Tibial artery (tissue), 4 donors: ENCODE measurements at regions not wholly inside any gene's neighbourhood (a gene's known extent, or its start where the extent isn't known, plus 50 kb on each side); places are given as distances from the start of the nearest gene placed in this dataset.
"Not testable (repeated sequence)": the region's sequence is repeated elsewhere in the genome, so short reads cannot be mapped to it uniquely, and the experiment has no call there.

Experiments used
- DNase-seq, 2 donors: peaks; one replicate each; pipeline ENCODE4 v3.0.0-alpha.2; 2019
- H3K27ac ChIP-seq, 2 donors: fragments of 200-600 bp; sonication (generic) in 1 of 2; 1 replicate in 1 of 2; 2 replicates in 1 of 2; pipeline ENCODE4 v1.5.1; 2018 to 2019; ENCODE audit warnings: mild to moderate bottlenecking in 1 of 2
- H3K27me3 ChIP-seq, 2 donors: fragments of 200-600 bp; sonication (generic) in 1 of 2; one replicate each; pipeline versions ENCODE4 v1.5.1 to v1.6.0; 2016 to 2019
- H3K36me3 ChIP-seq, 3 donors: fragments of 200-600 bp; sonication (generic) in 2 of 3; one replicate each; pipeline ENCODE4 v1.5.1; 2016 to 2019; ENCODE audit warnings: mild to moderate bottlenecking in 2 of 3
- H3K4me1 ChIP-seq, 4 donors: fragments of 200-600 bp; sonication (generic) in 2 of 4; 1 replicate in 3 of 4; 2 replicates in 1 of 4; pipeline ENCODE4 v1.5.1; 2016 to 2019
- H3K4me3 ChIP-seq, 2 donors: fragments of 200-600 bp; sonication (generic) in 1 of 2; 1 replicate in 1 of 2; 2 replicates in 1 of 2; pipeline ENCODE4 v1.5.1; 2018 to 2019; ENCODE audit warnings: mild to moderate bottlenecking in 2 of 2
- H3K9me3 ChIP-seq, 3 donors: fragments of 200-600 bp; sonication (generic) in 1 of 3; one replicate each; pipeline ENCODE4 v1.5.1; 2016 to 2019
- intact Hi-C: fragments of 100-400 bp; cut with DNase I; formaldehyde crosslinking; loops from one replicate; pipeline ENCODE4 v1.15.0; 2023; ENCODE audit warnings: low total_unique reads
- TF ChIP-seq, protein P1 (sequence below), 2 experiments: fragments of 200-600 bp in 1 of 2; fragments of 450-650 bp in 1 of 2; IDR thresholded peaks; one replicate each; pipeline ENCODE4 v1.5.1; 2017 to 2019; ENCODE audit warnings: antibody characterized with exemption in 2 of 2, mild to moderate bottlenecking in 1 of 2, moderate library complexity in 1 of 2

DNA sequence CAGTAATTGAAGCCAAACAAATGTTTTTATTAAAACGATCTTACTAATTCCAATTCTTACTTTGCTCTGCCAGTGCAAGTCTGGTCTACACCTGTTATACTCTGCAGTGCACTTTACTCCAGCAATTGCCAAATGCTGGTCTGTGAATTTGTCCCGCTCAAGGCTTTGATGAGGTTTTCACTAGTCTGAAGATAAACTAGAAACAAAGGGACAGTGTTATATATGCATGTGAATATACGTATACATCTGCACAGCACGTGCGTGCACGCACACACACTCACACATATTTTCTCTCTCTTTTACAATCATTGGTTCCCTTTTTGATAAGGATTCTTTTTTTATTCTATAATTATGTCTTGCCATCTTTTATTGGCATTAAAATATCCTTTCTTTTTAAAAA lies 88.5 kb upstream of the LCORL start:
- Histone ChIP-seq H3K27ac (no peak overlapping the region), H3K36me3 (no peaks in the 10 kb centered on the region), H3K4me1 (no peaks in the 10 kb centered on the region), H3K9me3 (no peaks in the 10 kb centered on the region), H3K27me3 (peaks cover 0 to 3% of the 10 kb centered on the region in 2 donors), H3K4me3 (no peak overlapping the region)
- DNase-seq: no peak
- intact Hi-C loops: no loop called here
- TF ChIP-seq, protein P1, sequence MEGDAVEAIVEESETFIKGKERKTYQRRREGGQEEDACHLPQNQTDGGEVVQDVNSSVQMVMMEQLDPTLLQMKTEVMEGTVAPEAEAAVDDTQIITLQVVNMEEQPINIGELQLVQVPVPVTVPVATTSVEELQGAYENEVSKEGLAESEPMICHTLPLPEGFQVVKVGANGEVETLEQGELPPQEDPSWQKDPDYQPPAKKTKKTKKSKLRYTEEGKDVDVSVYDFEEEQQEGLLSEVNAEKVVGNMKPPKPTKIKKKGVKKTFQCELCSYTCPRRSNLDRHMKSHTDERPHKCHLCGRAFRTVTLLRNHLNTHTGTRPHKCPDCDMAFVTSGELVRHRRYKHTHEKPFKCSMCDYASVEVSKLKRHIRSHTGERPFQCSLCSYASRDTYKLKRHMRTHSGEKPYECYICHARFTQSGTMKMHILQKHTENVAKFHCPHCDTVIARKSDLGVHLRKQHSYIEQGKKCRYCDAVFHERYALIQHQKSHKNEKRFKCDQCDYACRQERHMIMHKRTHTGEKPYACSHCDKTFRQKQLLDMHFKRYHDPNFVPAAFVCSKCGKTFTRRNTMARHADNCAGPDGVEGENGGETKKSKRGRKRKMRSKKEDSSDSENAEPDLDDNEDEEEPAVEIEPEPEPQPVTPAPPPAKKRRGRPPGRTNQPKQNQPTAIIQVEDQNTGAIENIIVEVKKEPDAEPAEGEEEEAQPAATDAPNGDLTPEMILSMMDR (IDR thresholded peaks at IDR 0.05): no peak

GRCh38 chr4:18109676-18110075 lies 88.1 kb upstream of the LCORL start:
- H3K27me3 ChIP-seq: peaks cover 0 to 3% of the 10 kb centered on the region in 2 donors
- H3K4me3 ChIP-seq: no peak overlapping the region
- intact Hi-C loops: no loop called here
- H3K4me1 ChIP-seq: no peaks in the 10 kb centered on the region
- no peaks in the 10 kb centered on the region for H3K9me3 ChIP-seq
- no peak for DNase-seq
- no peak overlapping the region for H3K27ac ChIP-seq
- TF ChIP-seq, protein P1 (IDR thresholded peaks at IDR 0.05): no peak
- no peaks in the 10 kb centered on the region for H3K36me3 ChIP-seq

- not testable (repeated sequence) for H3K4me1 ChIP-seq
Observed at GRCh38 chr4:18107848-18108528, 86.4 kb upstream of the LCORL start.

GRCh38 chr4:18106620-18107019 lies 85.1 kb upstream of the LCORL start:
- H3K4me1 ChIP-seq: no peaks in the 10 kb centered on the region
- no peak for DNase-seq
- TF ChIP-seq, protein P1 (IDR thresholded peaks at IDR 0.05): no peak
- H3K4me3 ChIP-seq: no peak overlapping the region
- H3K27ac ChIP-seq: no peak overlapping the region
- peaks cover 0 to 3% of the 10 kb centered on the region in 2 donors for H3K27me3 ChIP-seq
- intact Hi-C loops: no loop called here
- H3K36me3 ChIP-seq: no peaks in the 10 kb centered on the region
- no peaks in the 10 kb centered on the region for H3K9me3 ChIP-seq

More at GRCh38 chr4:18107848-18108528, 86.4 kb upstream of the LCORL start:
- H3K36me3 ChIP-seq, H3K27ac ChIP-seq, intact Hi-C loops, H3K4me3 ChIP-seq, H3K9me3 ChIP-seq, DNase-seq, H3K27me3 ChIP-seq: not testable (repeated sequence)

DNA sequence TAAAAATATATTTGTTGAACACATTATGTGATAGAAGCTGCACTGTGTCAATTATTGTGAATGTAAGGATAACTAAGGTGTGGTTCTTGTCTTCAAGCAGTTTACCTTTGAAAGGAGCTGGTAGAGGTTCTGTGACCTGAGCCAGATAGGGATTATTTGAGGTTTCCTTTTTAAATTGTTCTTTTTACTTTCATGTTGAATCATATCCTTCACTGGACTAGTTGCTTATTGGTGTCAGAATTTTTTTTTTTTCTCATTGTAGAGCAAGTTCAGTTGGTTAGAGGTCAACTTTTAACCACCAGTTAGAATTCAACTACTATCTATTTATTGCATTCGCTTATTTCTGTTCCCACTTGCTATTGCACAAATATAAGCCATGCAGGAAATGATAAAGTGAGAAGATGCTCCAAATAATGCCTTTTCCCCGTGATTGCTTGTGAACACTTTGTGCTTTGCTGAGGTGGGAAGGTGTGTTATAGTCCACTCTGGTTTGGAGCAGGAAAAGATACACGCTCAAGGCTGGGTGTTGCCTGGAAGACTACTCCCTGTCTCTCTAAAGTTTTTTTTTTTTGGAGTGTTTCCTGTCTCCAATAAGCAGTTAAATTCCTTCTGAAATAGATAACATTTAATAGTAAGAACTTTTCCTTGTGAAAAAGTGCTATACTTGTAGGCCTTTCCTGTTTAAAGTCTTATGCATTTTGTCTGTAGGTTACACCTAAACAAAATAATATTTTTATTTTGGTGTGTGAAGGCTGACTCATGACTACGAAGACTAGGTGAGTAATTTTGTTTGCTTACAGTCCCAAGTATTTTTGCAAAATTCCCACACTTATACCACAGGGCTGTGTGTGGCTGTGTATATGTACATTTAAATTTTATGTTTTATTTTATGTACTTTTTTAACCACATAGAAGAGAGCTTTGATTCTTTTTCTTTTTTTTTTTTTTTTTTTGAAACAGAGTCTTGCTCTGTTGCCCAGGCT lies 83.8 kb upstream of the LCORL start:
- intact Hi-C loops: no loop called here
- TF ChIP-seq, protein P1 (IDR thresholded peaks at IDR 0.05): no peak
- no peaks in the 10 kb centered on the region for H3K27me3 ChIP-seq
- no peak overlapping the region for H3K4me3 ChIP-seq
- H3K27ac ChIP-seq: no peak overlapping the region
- no peaks in the 10 kb centered on the region for H3K4me1 ChIP-seq
- no peaks in the 10 kb centered on the region for H3K36me3 ChIP-seq
- no peak for DNase-seq
- no peaks in the 10 kb centered on the region for H3K9me3 ChIP-seq
